K562 (cell line): ENCODE measurements at regions not wholly inside any gene's neighbourhood (a gene's known extent, or its start where the extent isn't known, plus 50 kb on each side); places are given as distances from the start of the nearest gene placed in this dataset.

Source experiments
- ATAC-seq: fragments of 200-7000 bp; cut with Tn5 transposase; 3 replicates; pipeline ENCODE4 v1.9.1; 2020; ENCODE audit warnings: moderate library complexity
- BruUV-seq: library from RNA; stranded (reverse); fragments of 400-500 nt; replicated peaks from 2 replicates; lab custom pipeline; 2021; lab: Mats Ljungman, UMichigan
- CTCF ChIA-PET: fragments of 300-600 bp; formaldehyde crosslinking; extraction: SDS; loops from one replicate; lab custom pipeline; 2021; ENCODE audit warnings: low intra/inter-chr PET ratio; lab: Yijun Ruan, JAX
- POLR2A ChIA-PET: fragments of 300-600, 350-650 bp; sonication (Branson Sonifier 250); formaldehyde crosslinking; extraction: SDS; loops from one replicate; lab custom pipeline; 2021; ENCODE audit warnings: antibody characterized with exemption, inconsistent platforms; lab: Yijun Ruan, JAX
- DNase-seq, 4 experiments: peaks; one replicate each; pipeline versions ENCODE4 v3.0.0 to v3.0.0-alpha.2; 2011 to 2018; ENCODE audit warnings: low spot score in 3 of 4, mixed read lengths in 3 of 4; ENCODE audit errors: extremely low read depth in 1 of 4
- FAIRE-seq: peaks from 2 replicates; lab custom pipeline; 2011; peaks lifted over from hg19 to GRCh38; lab: Jason Lieb, UNC
- H2AFZ ChIP-seq: 2 replicates; pipeline ENCODE4 v1.6.0; 2011; ENCODE audit warnings: low read depth, low read length, control low read depth, inconsistent platforms
- H3K27ac ChIP-seq: fragments of 200-600 bp; 3 replicates; pipeline ENCODE4 v1.8.0; 2011; ENCODE audit warnings: low read depth, mild to moderate bottlenecking, control low read depth, inconsistent platforms, low read length, moderate library complexity, mixed read lengths; ENCODE audit errors: extremely low read depth
- H3K27me3 ChIP-seq, 2 experiments: fragments of 300-600 bp in 1 of 2; 2 replicates in 1 of 2; 3 replicates in 1 of 2; pipeline versions ENCODE4 v1.6.0 to v1.8.0; 2011; ENCODE audit warnings: inconsistent platforms in 2 of 2, low read length in 2 of 2, mild to moderate bottlenecking in 1 of 2, mixed read lengths in 1 of 2, moderate library complexity in 1 of 2; ENCODE audit not compliant: control insufficient read depth in 2 of 2, insufficient read depth in 2 of 2
- H3K36me3 ChIP-seq: fragments of 300-600 bp; 3 replicates; pipeline ENCODE4 v1.8.0; 2011; ENCODE audit warnings: mild to moderate bottlenecking, low read length, inconsistent platforms; ENCODE audit not compliant: control insufficient read depth, insufficient read depth
- H3K4me1 ChIP-seq, 2 experiments: fragments of 200-600 bp in 1 of 2; replicated peaks in 1 of 2; 2 replicates in 1 of 2; 3 replicates in 1 of 2; pipeline versions ENCODE4 v1.5.1 to v1.8.0; 2011; ENCODE audit warnings: inconsistent platforms in 2 of 2, low read length in 2 of 2, mild to moderate bottlenecking in 1 of 2, mixed read lengths in 1 of 2, moderate library complexity in 1 of 2; ENCODE audit not compliant: control insufficient read depth in 2 of 2, insufficient read depth in 2 of 2
- H3K4me2 ChIP-seq: 2 replicates; pipeline ENCODE4 v1.6.1; 2011; ENCODE audit warnings: low read length, control low read depth, inconsistent platforms, mixed read lengths; ENCODE audit not compliant: insufficient read depth
- H3K4me3 ChIP-seq: fragments of 200-600 bp; sonication (generic), shearing (Covaris generic); 2 replicates; pipeline ENCODE4 v1.5.1; 2016; ENCODE audit warnings: control low read depth, inconsistent platforms
- H3K79me2 ChIP-seq: fragments of 200-600 bp; 3 replicates; pipeline ENCODE4 v1.8.0; 2011; ENCODE audit warnings: low read length, inconsistent platforms; ENCODE audit not compliant: control insufficient read depth, insufficient read depth
- H3K9ac ChIP-seq, 2 experiments: 2 replicates each; pipeline versions ENCODE4 v1.6.0 to v1.6.1; 2011; ENCODE audit warnings: low read depth in 2 of 2, low read length in 2 of 2, control low read depth in 1 of 2, inconsistent platforms in 1 of 2, mild to moderate bottlenecking in 1 of 2, mixed read lengths in 1 of 2; ENCODE audit not compliant: insufficient read depth in 1 of 2
- H3K9me1 ChIP-seq: one replicate; pipeline ENCODE4 v1.6.0; 2011; ENCODE audit warnings: inconsistent platforms, mild to moderate bottlenecking, low read length, moderate library complexity; ENCODE audit not compliant: control insufficient read depth, insufficient read depth
- H3K9me3 ChIP-seq: replicated peaks from 2 replicates; pipeline ENCODE4 v1.5.1; 2011; ENCODE audit warnings: low read depth, low read length, inconsistent platforms; ENCODE audit not compliant: control insufficient read depth, insufficient read depth
- H4K20me1 ChIP-seq: replicated peaks from 2 replicates; pipeline ENCODE4 v1.6.1; 2011; ENCODE audit warnings: low read length, inconsistent platforms, mixed read lengths; ENCODE audit not compliant: control insufficient read depth, insufficient read depth
- CAMTA2 ChIP-seq: fragments of 250-450 bp; sonication (Bioruptor Pico); conservative IDR thresholded peaks from 2 replicates; pipeline ENCODE4 v1.5.1; 2022
- GABPA ChIP-seq: fragments of 200-800 bp; sonication (Bioruptor generic); conservative IDR thresholded peaks from 2 replicates; pipeline ENCODE4 v1.6.1; 2016; ENCODE audit warnings: low read depth, missing genetic modification characterization, missing compliant biosample characterization
- GABPB1 ChIP-seq: sonication (generic); formaldehyde crosslinking; IDR thresholded peaks from 2 replicates; pipeline ENCODE4 v1.8.0; 2022; ENCODE audit warnings: mild to moderate bottlenecking, missing genetic modification reagents
- SRF ChIP-seq, 2 experiments: fragments of 250-450, 450-650 bp in 1 of 2; sonication (Bioruptor Pico) in 1 of 2; sonication (generic) in 1 of 2; formaldehyde crosslinking; IDR thresholded peaks; 2 replicates each; pipeline versions ENCODE4 v1.5.0 to v1.5.1; 2020 to 2022; ENCODE audit warnings: mild to moderate bottlenecking in 1 of 2, missing genetic modification reagents in 1 of 2
- YY1 ChIP-seq, 3 experiments: IDR thresholded peaks; 2 replicates each; pipeline ENCODE4 v1.6.1; 2011; ENCODE audit warnings: low read length in 2 of 3, mild to moderate bottlenecking in 2 of 3, moderate library complexity in 2 of 3, borderline replicate concordance in 1 of 3, control low read depth in 1 of 3, low read depth in 1 of 3; ENCODE audit not compliant: insufficient read depth in 3 of 3, insufficient replicate concordance in 2 of 3, control insufficient read depth in 1 of 3, insufficient read length in 1 of 3; ENCODE audit errors: extremely low read depth in 1 of 3
- WGBS: fragments of 100-300 bp; shearing (Covaris generic); methylation state at CpG from one replicate; pipeline ENCODE4 v1.1.6; 2016; ENCODE audit warnings: low coverage, mixed read lengths; ENCODE audit not compliant: insufficient coverage; ENCODE audit errors: missing lambda C conversion rate; 5-methylcytosine and 5-hydroxymethylcytosine counted together
- in situ Hi-C: fragments of 300-500 bp; cut with MboI; formaldehyde crosslinking; loops from 4 replicates; pipeline ENCODE4 v1.15.0; 2018; ENCODE audit warnings: inconsistent platforms, mixed read lengths
- intact Hi-C: fragments of 100-400 bp; cut with micrococcal nuclease; formaldehyde crosslinking; loops from 2 replicates; pipeline ENCODE4 v1.14.2; 2022

DNA sequence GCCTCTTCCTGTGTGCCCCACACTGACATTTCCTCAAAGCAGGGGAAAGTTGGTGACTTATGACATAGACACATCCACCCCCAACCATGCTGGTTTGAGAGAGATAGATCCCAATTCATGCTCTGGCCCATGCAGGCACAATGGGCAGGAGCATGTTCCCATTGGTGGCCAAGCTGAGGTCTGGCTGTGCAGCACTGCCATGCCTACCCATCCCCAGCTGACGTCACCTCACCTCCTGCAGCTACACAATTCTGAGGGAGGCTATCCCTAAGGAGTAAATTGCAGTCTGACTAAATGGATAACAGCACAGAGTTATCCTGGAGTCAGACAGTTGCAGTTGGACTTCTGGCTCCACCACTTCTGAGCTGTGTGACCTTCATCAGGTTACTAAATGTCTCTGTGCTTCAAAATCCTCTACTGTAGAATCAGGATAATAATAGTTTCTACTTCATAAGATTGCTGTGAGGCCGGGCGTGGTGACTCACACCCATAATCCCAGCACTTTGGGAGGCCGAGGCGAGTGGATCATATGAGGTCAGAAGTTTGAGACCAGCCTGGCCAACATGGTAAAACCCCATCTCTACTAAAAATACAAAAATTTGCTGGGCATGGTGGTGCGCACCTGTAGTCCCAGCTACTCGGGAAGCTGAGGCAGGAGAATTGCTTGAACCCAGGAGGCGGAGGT is 323.9 kb downstream of the BCL11B start:
- Histone ChIP-seq H3K4me1 (no peaks in the 10 kb centered on the region), H3K27me3 (no peaks in the 10 kb centered on the region), H3K9ac (no peak overlapping the region), H3K79me2 (no peaks in the 10 kb centered on the region), H3K9me1 (no peaks in the 10 kb centered on the region), H3K9me3 (no peaks in the 10 kb centered on the region), H3K4me3 (no peak overlapping the region), H4K20me1 (no peaks in the 10 kb centered on the region), H2AFZ (no peak overlapping the region)
- FAIRE-seq (no peak), DNase-seq (no peak), ATAC-seq (no peak)
- CTCF ChIA-PET, result no interaction called here
- POLR2A ChIA-PET, result interaction anchor here (0.9 kb wide), 1 partner anchor 9 kb away, joined by 3 read pairs; no protein-coding TSS in a partner anchor
- WGBS, result 2% methylated on average over 7 of the region's 8 CpGs
- intact Hi-C loops, result no loop called here
- BruUV-seq, result no TSS peak
- TF ChIP-seq GABPA (tag), result no peak
- no peak for TF ChIP-seq CAMTA2
- no peak for TF ChIP-seq YY1 (IDR thresholded peaks at IDR 0.05; ENCODE audit: borderline replicate concordance in 1 of 3, control insufficient read depth in 1 of 3, extremely low read depth in 1 of 3, insufficient read depth in 3 of 3, insufficient read length in 1 of 3, insufficient replicate concordance in 2 of 3, low read depth in 1 of 3, low read length in 2 of 3)
- TF ChIP-seq SRF (CRISPR knock-in tag; IDR thresholded peaks at IDR 0.05), result no peak
- TF ChIP-seq, all 486 proteins: peak for 0
- no peaks in the 10 kb centered on the region for H3K36me3 ChIP-seq
- H3K27ac ChIP-seq, result no peak overlapping the region
- H3K4me2 ChIP-seq, result no peak overlapping the region
- in situ Hi-C loops, result no loop called here

DNA sequence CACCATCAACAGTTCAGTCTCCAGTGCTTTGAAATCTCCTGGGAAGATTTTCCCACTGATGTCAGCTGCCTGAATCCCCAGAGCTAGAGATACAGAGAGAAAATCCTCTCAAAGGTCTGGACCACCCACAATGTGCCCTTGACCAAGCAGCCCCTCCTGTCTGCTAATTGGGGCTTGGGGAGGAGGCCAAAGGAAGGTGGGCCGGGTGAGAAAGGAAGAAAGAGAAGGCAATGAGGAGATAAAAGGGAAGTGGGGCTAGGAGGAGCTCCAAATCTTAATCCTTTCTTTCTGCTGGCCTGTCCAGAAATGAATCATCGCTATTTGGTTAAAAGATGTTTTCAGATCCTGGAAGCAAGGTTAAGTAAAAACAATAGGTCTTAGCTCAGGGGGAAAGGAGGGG is 322.9 kb downstream of the BCL11B start:
- DNase-seq (no peak), FAIRE-seq (no peak), ATAC-seq (no peak)
- no CpG with 5 or more reads among the region's 2 CpGs for WGBS
- in situ Hi-C loops (no loop called here), intact Hi-C loops (no loop called here)
- H3K27ac ChIP-seq, result no peak overlapping the region
- no peak overlapping the region for H3K4me2 ChIP-seq
- CTCF ChIA-PET, result no interaction called here
- H3K4me1 ChIP-seq, result no peaks in the 10 kb centered on the region
- no peak overlapping the region for H3K9ac ChIP-seq
- POLR2A ChIA-PET, result no interaction called here
- H3K36me3 ChIP-seq, result no peaks in the 10 kb centered on the region
- H3K9me3 ChIP-seq, result no peaks in the 10 kb centered on the region
- H4K20me1 ChIP-seq, result no peaks in the 10 kb centered on the region
- H3K4me3 ChIP-seq, result no peak overlapping the region
- H2AFZ ChIP-seq, result no peak overlapping the region
- H3K79me2 ChIP-seq, result no peaks in the 10 kb centered on the region
- H3K27me3 ChIP-seq, result peaks cover 0 to 9% of the 10 kb centered on the region in 2 experiments; a peak in 2 of 5 replicates
- no TSS peak for BruUV-seq
- H3K9me1 ChIP-seq, result no peaks in the 10 kb centered on the region
- no peak for TF ChIP-seq GABPB1 (CRISPR knock-in tag)
